ENCODE measurements at regions not wholly inside any gene's neighbourhood (a gene's known extent, or its start where the extent isn't known, plus 50 kb on each side); places are given as distances from the start of the nearest gene placed in this dataset.

- TF ChIP-seq CTCF (IDR thresholded peaks at IDR 0.05; ENCODE audit: insufficient read depth, low read length) (no peak), SPI1 (IDR thresholded peaks at IDR 0.05; ENCODE audit: borderline replicate concordance, low read depth) (no peak), REST (IDR thresholded peaks at IDR 0.05; ENCODE audit: insufficient replicate concordance, low read depth) (no peak)
Observed at GRCh38 chr9:135226369-135227050, 139.0 kb downstream of the OLFM1 start.
